ENCODE measurements at regions not wholly inside any gene's neighbourhood (a gene's known extent, or its start where the extent isn't known, plus 50 kb on each side); places are given as distances from the start of the nearest gene placed in this dataset.

DNA sequence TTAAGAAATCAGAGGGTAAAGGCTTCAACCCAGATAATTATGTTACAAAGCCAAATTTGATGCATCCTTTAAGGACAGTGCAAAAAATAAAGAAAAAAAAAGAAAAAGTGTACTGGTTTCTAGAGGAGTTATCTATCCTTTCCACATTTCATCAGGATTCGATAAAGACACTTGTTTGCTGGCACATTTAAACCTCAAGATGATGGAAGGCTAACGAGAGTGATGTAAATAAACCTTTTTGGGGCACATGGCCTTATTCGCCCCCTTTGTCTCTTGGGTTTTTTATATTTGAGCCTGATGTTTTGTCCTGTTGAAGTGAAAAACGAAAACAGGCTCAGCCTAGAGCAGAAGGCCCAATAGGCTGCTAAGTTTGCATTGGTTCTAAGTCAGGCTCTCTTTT lies 416.5 kb downstream of the TAF11L14 start:
- H3K27me3 ChIP-seq, result no peaks in the 10 kb centered on the region
- TF ChIP-seq, protein P1, sequence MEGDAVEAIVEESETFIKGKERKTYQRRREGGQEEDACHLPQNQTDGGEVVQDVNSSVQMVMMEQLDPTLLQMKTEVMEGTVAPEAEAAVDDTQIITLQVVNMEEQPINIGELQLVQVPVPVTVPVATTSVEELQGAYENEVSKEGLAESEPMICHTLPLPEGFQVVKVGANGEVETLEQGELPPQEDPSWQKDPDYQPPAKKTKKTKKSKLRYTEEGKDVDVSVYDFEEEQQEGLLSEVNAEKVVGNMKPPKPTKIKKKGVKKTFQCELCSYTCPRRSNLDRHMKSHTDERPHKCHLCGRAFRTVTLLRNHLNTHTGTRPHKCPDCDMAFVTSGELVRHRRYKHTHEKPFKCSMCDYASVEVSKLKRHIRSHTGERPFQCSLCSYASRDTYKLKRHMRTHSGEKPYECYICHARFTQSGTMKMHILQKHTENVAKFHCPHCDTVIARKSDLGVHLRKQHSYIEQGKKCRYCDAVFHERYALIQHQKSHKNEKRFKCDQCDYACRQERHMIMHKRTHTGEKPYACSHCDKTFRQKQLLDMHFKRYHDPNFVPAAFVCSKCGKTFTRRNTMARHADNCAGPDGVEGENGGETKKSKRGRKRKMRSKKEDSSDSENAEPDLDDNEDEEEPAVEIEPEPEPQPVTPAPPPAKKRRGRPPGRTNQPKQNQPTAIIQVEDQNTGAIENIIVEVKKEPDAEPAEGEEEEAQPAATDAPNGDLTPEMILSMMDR (IDR thresholded peaks at IDR 0.05; ENCODE audit: low read depth, low read length), result no peak
- H3K36me3 ChIP-seq, result no peaks in the 10 kb centered on the region
- no peak overlapping the region for H3K4me3 ChIP-seq (ENCODE audit: low read depth, low read length)
- H3K4me1 ChIP-seq, result no peaks in the 10 kb centered on the region
- no peaks in the 10 kb centered on the region for H3K9me3 ChIP-seq
- DNase-seq, result no peak

DNA sequence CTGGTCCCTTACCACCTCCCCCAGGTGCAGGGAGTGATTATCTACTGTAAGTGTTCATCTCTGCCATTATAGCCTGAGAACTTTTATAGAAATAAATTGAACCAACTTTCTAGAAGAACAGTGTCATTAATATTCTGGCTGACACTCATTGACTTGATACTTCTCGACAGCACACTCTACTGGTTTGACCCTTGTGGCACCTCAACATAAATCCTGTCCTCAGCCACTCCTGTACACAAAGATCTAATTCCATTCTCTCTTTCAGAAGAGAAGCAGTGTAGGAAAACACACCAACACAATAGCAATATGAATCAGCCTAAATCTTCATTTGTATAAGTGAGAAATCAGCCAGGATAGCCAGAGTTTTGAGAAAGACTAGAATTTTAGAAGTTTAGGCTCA lies 417.7 kb downstream of the TAF11L14 start:
- Histone ChIP-seq H3K4me1 (no peaks in the 10 kb centered on the region), H3K4me3 (ENCODE audit: low read depth, low read length) (no peak overlapping the region), H3K36me3 (no peaks in the 10 kb centered on the region), H3K27me3 (no peaks in the 10 kb centered on the region; the same call in 1 of the 2 replicates), H3K9me3 (no peaks in the 10 kb centered on the region)
- TF ChIP-seq, protein P1 (IDR thresholded peaks at IDR 0.05; ENCODE audit: low read depth, low read length), result no peak
- DNase-seq, result no peak

DNA sequence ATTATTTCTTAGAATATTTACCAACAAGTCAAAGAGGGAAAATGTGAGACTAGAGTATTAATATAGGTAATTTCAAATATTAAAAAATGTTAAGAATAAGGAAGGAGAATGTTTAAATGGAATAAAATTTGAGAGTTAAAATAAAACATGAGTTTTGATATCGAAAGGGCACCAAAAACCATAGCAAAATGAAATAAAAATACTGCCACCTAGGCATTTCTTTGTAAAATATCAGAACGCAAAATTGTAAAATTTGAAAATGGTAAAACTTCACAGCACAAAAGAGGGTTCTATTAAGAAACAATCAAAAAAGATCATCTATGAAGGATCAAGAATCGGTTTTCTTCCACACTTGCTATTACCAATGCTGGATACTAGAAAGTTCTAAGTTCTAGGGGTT lies 418.3 kb downstream of the TAF11L14 start:
- TF ChIP-seq, protein P1 (IDR thresholded peaks at IDR 0.05; ENCODE audit: low read depth, low read length), result no peak
- Histone ChIP-seq H3K9me3 (no peaks in the 10 kb centered on the region), H3K36me3 (no peaks in the 10 kb centered on the region), H3K4me3 (ENCODE audit: low read depth, low read length) (no peak overlapping the region), H3K27me3 (no peaks in the 10 kb centered on the region; the same call in 1 of the 2 replicates), H3K4me1 (no peaks in the 10 kb centered on the region)
- no peak for DNase-seq

DNA sequence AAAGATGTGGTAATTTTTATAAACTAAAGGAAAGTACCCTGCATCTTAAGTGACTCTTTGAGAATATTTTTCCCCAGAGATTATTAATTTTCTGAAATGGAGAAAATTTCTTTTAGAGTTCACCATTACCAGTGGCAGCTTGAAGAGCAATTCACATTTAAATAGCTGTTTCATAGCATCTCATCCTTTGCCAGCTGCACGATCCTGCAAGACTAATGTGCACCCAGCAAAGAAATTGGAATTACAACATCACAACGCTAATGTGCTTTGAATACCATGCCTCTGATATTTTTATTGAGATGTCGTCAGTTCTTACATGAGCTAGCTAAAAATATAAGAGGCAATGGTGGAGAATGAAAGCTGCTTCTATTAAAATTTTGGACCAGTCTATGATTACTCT lies 423.5 kb downstream of the TAF11L14 start:
- Histone ChIP-seq H3K36me3 (no peaks in the 10 kb centered on the region), H3K4me1 (no peaks in the 10 kb centered on the region), H3K9me3 (no peaks in the 10 kb centered on the region), H3K27me3 (no peaks in the 10 kb centered on the region; the same call in 1 of the 2 replicates), H3K4me3 (ENCODE audit: low read depth, low read length) (no peak overlapping the region)
- TF ChIP-seq, protein P1 (IDR thresholded peaks at IDR 0.05; ENCODE audit: low read depth, low read length), result no peak
- DNase-seq, result no peak

DNA sequence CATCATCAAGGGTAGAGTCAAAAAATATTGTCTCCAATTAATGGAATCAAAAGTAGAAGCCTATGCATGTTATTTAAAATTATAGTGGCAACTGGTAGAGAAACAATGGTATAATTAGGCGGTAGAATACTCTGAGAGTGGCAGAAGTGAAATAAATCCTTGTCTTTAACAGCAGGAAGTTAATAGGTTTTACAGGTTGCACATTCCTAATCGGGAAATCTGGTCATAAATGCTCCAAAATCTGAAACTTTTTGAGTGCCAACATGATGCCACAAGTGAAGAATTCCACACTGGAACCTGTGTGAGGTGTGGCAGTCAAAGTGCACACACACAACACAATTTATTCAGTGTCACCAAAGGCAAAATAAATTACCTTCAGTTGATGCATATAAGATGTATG lies 433.4 kb downstream of the TAF11L14 start:
- TF ChIP-seq, protein P1 (IDR thresholded peaks at IDR 0.05; ENCODE audit: low read depth, low read length), result no peak
- Histone ChIP-seq H3K4me1 (no peaks in the 10 kb centered on the region), H3K36me3 (no peaks in the 10 kb centered on the region), H3K27me3 (no peaks in the 10 kb centered on the region), H3K4me3 (ENCODE audit: low read depth, low read length) (no peak overlapping the region), H3K9me3 (no peaks in the 10 kb centered on the region)
- no peak for DNase-seq

DNA sequence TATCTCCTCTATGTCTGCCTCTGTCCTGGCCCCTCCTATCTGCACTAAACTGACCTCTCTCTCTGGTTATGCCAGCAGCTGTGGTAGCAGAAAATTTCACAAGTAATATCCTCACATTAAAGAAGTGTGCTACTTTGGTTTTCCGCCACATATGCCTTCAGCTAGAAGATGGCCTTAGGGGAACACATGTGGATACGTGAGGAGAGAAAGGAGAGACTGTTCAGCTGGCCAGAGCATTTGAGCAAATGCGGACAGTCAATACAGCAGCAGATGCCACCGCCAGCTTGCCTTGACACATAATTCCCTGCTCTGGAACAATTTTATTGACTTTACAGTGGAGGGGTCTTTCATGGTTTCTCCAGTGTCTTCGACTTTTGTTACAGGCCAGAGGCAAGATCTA lies 434.6 kb downstream of the TAF11L14 start:
- Histone ChIP-seq H3K9me3 (no peaks in the 10 kb centered on the region), H3K36me3 (no peaks in the 10 kb centered on the region), H3K27me3 (no peaks in the 10 kb centered on the region), H3K4me3 (ENCODE audit: low read depth, low read length) (no peak overlapping the region), H3K4me1 (no peaks in the 10 kb centered on the region)
- TF ChIP-seq, protein P1 (IDR thresholded peaks at IDR 0.05; ENCODE audit: low read depth, low read length), result no peak
- no peak for DNase-seq
